HUES6 (cell line): ENCODE measurements at regions not wholly inside any gene's neighbourhood (a gene's known extent, or its start where the extent isn't known, plus 50 kb on each side); places are given as distances from the start of the nearest gene placed in this dataset.

Source experiments
- H3K27ac ChIP-seq: 2 replicates; pipeline ENCODE4 v1.7.0; 2013; ENCODE audit warnings: low read depth, mild to moderate bottlenecking, low read length, inconsistent platforms
- H3K27me3 ChIP-seq: 2 replicates; pipeline ENCODE4 v1.6.1; 2013; ENCODE audit warnings: low read length; ENCODE audit not compliant: control insufficient read depth, insufficient read depth
- H3K36me3 ChIP-seq: 2 replicates; pipeline ENCODE4 v1.6.1; 2013; ENCODE audit warnings: low read length; ENCODE audit not compliant: control insufficient read depth, insufficient read depth
- H3K4me1 ChIP-seq: 2 replicates; pipeline ENCODE4 v1.6.1; 2013; ENCODE audit warnings: low read length; ENCODE audit not compliant: control insufficient read depth, insufficient read depth
- H3K4me3 ChIP-seq: 2 replicates; pipeline ENCODE4 v1.5.1; 2013; ENCODE audit warnings: low read depth, low read length
- H3K9ac ChIP-seq: one replicate; pipeline ENCODE4 v1.6.1; 2013; ENCODE audit warnings: mild to moderate bottlenecking, low read length
- H3K9me3 ChIP-seq: 2 replicates; pipeline ENCODE4 v1.6.1; 2013; ENCODE audit warnings: low read depth, low read length; ENCODE audit not compliant: control insufficient read depth, insufficient read depth

DNA sequence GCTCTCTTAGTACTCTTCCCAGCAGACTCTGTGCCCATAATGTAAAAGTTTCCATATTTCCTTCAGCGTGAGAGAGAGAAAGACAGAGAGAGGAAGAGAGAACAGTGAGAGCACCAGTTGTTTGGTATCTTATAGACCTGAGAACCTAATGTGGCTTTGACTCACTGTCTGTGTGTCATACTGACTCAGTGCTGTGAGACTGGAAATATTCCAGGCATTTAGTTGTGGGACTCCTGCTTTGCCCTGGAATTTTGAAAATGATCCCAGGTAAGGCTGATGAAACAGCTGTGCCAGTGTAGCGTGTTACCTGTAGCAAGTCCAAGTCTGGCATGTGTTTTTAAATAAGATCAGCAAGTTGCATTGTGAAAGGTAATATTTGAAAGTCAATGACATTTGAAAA is 87.9 kb upstream of the KCNH7 start:
- H3K27ac ChIP-seq: no peak overlapping the region

DNA sequence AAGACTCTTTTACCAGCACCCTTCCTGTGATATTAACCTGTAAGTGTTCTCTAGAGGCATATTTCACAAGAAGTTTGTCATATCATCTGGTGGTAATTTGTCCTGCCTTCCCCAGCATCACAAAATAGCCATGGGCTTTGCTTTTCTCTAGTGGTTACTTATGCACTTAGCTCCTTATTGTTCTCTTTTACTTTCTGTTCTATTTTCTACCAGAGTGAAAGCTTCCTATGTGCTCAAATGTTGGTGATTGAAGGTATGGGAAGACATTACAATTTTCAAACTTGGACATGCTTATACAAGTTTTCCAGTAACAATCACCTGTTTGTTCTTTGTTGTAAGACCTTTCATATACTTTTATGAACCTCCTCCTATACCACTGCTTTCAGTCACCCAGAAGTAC is 87.0 kb upstream of the KCNH7 start:
- H3K4me1 ChIP-seq: no peaks in the 10 kb centered on the region
- H3K9ac ChIP-seq: no peak overlapping the region
- no peak overlapping the region for H3K4me3 ChIP-seq
- H3K27me3 ChIP-seq: no peaks in the 10 kb centered on the region
- H3K36me3 ChIP-seq: no peaks in the 10 kb centered on the region
- no peaks in the 10 kb centered on the region for H3K9me3 ChIP-seq
- no peak overlapping the region for H3K27ac ChIP-seq

More for the DNA sequence above, 87.9 kb upstream of the KCNH7 start:
- no peak overlapping the region for H3K4me3 ChIP-seq
- no peaks in the 10 kb centered on the region for H3K9me3 ChIP-seq
- H3K9ac ChIP-seq: no peak overlapping the region
- H3K36me3 ChIP-seq: no peaks in the 10 kb centered on the region
- H3K27me3 ChIP-seq: no peaks in the 10 kb centered on the region
- no peaks in the 10 kb centered on the region for H3K4me1 ChIP-seq

DNA sequence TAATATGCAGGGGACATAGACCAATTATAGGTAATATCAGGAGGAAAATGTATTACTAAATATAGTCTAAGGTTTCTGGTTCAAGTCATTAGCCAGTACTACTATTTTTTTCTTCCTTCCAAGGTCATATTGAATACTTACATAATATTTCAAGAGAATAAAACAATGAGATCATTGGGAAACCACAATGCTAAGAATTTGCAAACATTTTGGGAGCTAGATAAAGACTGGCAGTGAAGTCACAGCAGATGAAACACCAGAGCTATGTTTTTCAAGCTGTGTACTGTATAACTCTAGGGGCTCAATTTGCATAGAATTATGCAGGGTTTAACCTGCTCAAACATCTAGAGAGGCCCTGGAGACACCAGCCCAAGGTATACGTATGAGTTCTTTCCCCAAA is 80.5 kb upstream of the KCNH7 start:
- Histone ChIP-seq H3K4me3 (no peak overlapping the region), H3K27ac (no peak overlapping the region), H3K36me3 (no peaks in the 10 kb centered on the region), H3K9ac (no peak overlapping the region), H3K27me3 (no peaks in the 10 kb centered on the region), H3K9me3 (no peaks in the 10 kb centered on the region), H3K4me1 (no peaks in the 10 kb centered on the region)

DNA sequence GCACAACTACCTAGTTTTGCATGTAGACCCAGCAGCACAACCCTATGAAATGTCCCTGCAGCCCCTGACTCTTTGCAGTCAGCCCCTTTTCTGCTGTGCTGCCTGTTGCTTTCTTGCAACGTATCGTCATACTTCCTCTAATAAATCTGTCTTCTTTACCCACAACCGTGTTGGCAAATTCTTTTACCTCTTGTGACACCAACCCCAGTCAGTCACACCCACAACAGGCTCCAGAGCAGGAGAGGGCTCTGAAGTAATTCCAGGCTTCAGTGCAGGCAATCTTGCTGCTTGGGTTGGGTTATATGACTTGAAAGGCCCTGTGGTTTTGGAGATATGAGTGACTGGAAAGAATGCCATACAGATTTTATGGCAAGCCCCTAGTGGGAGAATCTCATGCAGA is 79.1 kb upstream of the KCNH7 start:
- Histone ChIP-seq H3K9ac (no peak overlapping the region), H3K4me1 (no peaks in the 10 kb centered on the region), H3K9me3 (no peaks in the 10 kb centered on the region), H3K36me3 (no peaks in the 10 kb centered on the region), H3K27me3 (no peaks in the 10 kb centered on the region), H3K4me3 (no peak overlapping the region), H3K27ac (no peak overlapping the region)

DNA sequence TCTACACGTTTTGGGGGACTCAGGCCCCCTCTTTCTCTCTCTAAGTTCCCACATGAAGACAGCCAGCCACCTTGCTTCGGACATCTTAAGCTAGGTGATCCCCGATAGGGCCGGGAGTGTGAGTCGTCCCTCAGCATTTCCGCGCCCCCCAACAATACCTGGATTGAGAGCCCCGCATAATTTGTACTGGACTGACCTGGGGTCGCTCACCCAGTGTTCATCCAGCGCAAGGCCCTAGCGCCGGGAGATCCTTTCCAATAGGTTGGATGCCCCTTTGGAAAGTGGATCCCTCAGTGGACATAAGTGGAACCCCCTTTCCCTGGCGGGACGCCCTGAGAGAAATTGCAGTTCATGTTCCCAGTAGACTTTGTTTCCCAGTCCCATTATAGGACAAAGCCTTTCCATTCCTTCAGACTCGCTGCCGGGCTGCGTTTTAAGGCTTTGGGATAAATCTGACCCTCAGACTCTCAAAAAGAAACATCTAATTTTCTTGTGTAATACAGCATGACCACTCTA is 77.8 kb upstream of the KCNH7 start:
- no peak overlapping the region for H3K27ac ChIP-seq
- H3K27me3 ChIP-seq: no peaks in the 10 kb centered on the region
- H3K36me3 ChIP-seq: no peaks in the 10 kb centered on the region
- no peaks in the 10 kb centered on the region for H3K4me1 ChIP-seq
- no peaks in the 10 kb centered on the region for H3K9me3 ChIP-seq
- H3K9ac ChIP-seq: no peak overlapping the region
- no peak overlapping the region for H3K4me3 ChIP-seq

DNA sequence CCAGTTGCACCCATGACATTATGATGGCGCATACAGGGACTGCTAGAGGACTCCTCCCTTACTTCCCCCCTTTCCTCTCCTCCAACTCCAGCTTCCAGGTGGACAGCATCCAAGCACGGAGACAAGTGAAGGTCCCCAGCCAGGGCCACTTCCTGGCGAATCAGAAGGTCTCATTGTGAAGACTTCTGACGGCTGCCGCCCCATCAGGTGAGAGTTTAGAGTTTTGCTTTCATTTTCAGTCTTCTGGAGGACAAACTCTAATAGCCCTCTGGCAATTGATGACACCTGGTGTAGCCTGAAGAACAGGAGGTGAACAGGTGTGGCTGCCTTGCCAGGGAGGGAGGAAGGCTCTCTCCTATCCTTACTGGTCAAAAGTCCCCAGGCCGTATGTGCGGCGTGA is 77.3 kb upstream of the KCNH7 start:
- Histone ChIP-seq H3K9me3 (no peaks in the 10 kb centered on the region), H3K27me3 (no peaks in the 10 kb centered on the region), H3K4me3 (no peak overlapping the region), H3K4me1 (no peaks in the 10 kb centered on the region), H3K27ac (no peak overlapping the region), H3K9ac (no peak overlapping the region), H3K36me3 (no peaks in the 10 kb centered on the region)

DNA sequence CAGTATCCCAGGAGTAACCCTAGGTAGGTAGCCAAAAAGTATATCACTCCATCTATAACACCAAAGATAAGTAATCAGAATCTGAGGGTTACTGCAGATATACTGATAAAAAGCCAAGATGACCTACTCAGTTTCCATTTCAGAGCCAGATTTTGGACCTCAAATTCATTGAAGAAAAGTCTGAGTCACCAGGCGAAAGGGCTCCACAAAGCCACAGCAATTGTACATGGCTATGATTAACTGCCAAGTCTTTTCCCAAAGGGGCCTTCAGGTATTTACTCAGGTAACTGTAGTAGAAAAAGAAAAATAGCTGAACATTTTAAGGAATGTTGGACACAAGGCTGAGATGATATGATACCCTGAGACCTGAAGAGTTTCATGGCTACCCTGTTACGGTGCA is 75.6 kb upstream of the KCNH7 start:
- H3K9me3 ChIP-seq: no peaks in the 10 kb centered on the region
- no peak overlapping the region for H3K9ac ChIP-seq
- no peak overlapping the region for H3K4me3 ChIP-seq
- H3K36me3 ChIP-seq: no peaks in the 10 kb centered on the region
- no peaks in the 10 kb centered on the region for H3K4me1 ChIP-seq
- H3K27me3 ChIP-seq: no peaks in the 10 kb centered on the region
- H3K27ac ChIP-seq: no peak overlapping the region

DNA sequence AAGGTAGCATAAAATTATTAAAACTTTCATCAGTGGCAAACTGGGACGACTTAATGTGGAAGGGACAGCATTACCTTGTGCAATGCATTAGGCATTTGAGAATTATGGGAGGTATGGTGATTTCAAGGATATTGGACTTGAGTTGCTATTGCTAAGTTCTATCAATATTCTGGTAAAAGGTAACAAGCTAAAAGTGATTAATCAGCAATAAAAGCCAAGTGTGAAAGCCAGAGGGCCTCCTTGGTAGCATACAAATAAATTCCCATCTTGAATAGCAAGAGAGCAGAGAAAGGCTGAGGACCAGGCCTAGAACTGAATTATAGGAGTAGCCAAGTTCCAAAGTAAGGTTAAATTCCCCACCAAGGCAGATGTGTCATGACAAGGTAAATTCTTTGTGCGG is 74.2 kb upstream of the KCNH7 start:
- Histone ChIP-seq H3K27me3 (no peaks in the 10 kb centered on the region), H3K9me3 (no peaks in the 10 kb centered on the region), H3K27ac (no peak overlapping the region), H3K9ac (no peak overlapping the region), H3K4me1 (no peaks in the 10 kb centered on the region), H3K36me3 (no peaks in the 10 kb centered on the region), H3K4me3 (no peak overlapping the region)

DNA sequence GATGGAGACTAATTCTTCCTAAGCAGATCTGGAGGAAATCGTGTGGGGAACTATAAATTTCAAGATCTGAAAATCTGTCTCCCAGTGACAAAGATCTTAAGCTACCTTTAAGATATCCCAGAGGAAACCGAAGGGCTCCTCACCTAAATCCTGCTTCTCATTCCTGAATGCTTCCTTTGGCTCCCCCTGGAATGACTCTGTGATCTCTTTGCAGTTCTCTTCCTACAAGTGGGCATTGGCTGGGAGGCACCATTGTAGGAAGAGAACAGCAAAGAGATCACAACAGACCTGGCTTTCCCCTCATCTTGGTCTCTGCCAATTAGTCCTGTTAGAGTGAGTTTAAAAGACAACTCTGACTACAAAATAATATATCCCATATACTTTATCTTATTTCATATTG is 70.0 kb upstream of the KCNH7 start:
- Histone ChIP-seq H3K4me1 (no peaks in the 10 kb centered on the region), H3K36me3 (no peaks in the 10 kb centered on the region), H3K27ac (no peak overlapping the region), H3K27me3 (no peaks in the 10 kb centered on the region), H3K9me3 (no peaks in the 10 kb centered on the region), H3K9ac (no peak overlapping the region), H3K4me3 (no peak overlapping the region)

DNA sequence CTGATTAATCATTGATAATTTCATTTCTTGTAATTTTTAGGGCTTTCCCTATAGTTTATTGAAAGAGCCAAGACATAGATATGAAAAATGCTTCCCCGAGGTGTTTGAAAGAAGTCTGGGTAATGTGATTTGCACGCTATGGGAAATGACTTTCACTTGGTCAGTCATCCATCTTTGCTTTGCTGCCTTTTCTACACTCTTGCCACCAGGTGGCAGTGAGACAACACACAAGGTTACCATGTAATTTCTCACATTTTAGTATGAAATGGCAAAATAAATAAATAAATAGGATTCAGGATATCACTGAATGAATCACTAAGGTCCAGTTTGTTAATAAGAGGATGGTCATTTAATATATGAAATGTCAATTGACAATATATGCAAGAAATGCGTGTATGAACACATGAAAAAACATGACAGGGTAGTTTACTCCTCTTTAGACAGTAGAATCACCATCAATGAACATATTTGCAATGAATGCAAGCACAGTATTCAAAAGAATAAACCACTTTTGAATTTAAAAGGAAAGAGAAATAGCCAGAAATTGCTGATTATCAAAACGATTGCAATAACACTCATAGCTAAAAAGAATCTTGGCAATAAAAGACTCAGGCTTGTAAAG is 52.2 kb upstream of the KCNH7 start:
- Histone ChIP-seq H3K9me3 (no peaks in the 10 kb centered on the region), H3K27ac (no peak overlapping the region), H3K9ac (no peak overlapping the region), H3K36me3 (no peaks in the 10 kb centered on the region), H3K27me3 (no peaks in the 10 kb centered on the region), H3K4me3 (no peak overlapping the region), H3K4me1 (no peaks in the 10 kb centered on the region)

DNA sequence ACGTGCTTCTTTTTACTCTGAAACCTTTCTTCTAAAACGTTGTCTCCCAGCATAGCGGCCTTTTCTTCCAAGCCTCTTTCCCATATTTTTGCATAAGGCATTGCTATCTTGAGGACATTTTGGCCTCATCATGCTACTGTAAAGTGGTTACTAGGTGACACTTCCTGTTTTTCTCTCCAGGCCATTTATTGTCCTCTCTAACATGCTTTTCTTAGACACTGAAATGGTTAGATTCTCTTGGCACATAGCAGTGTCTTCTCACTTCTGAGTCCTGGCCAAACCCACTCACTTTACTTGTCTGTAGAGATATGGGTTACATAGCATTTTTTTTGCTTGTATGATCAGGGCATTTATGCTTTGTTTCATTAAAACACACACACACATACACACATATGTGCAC is 50.1 kb upstream of the KCNH7 start:
- no peaks in the 10 kb centered on the region for H3K4me1 ChIP-seq
- no peaks in the 10 kb centered on the region for H3K9me3 ChIP-seq
- no peaks in the 10 kb centered on the region for H3K36me3 ChIP-seq
- H3K27me3 ChIP-seq: no peaks in the 10 kb centered on the region
- H3K9ac ChIP-seq: no peak overlapping the region
- no peak overlapping the region for H3K27ac ChIP-seq
- no peak overlapping the region for H3K4me3 ChIP-seq
